HepG2 (cell line): ENCODE measurements at regions not wholly inside any gene's neighbourhood (a gene's known extent, or its start where the extent isn't known, plus 50 kb on each side); places are given as distances from the start of the nearest gene placed in this dataset.

ENCODE experiments used
- ATAC-seq: fragments of 200-7000 bp; cut with Tn5 transposase; 3 replicates; pipeline ENCODE4 v1.9.1; 2020; ENCODE audit warnings: mild to moderate bottlenecking, moderate library complexity
- BruUV-seq: library from RNA; stranded (reverse); fragments of 400-500 nt; replicated peaks from 2 replicates; lab custom pipeline; 2021; lab: Mats Ljungman, UMichigan
- CTCF ChIA-PET: fragments of 300-600 bp; formaldehyde crosslinking; extraction: SDS; loops from one replicate; lab custom pipeline; 2021; ENCODE audit warnings: low total read pairs, inconsistent platforms, low intra/inter-chr PET ratio; lab: Yijun Ruan, JAX
- POLR2A ChIA-PET: fragments of 350-600 bp; sonication (Branson Sonifier 250); formaldehyde crosslinking; loops from one replicate; lab custom pipeline; 2020; ENCODE audit warnings: antibody characterized with exemption, inconsistent platforms; lab: Yijun Ruan, JAX
- DNase-seq: peaks from one replicate; pipeline ENCODE4 v3.0.0-alpha.2; 2015; ENCODE audit warnings: low spot score
- FAIRE-seq: peaks from 3 replicates; lab custom pipeline; 2011; peaks lifted over from hg19 to GRCh38; lab: Jason Lieb, UNC
- H2AFZ ChIP-seq: one replicate; pipeline ENCODE4 v1.6.1; 2011; ENCODE audit warnings: low read length, inconsistent platforms
- H3K27ac ChIP-seq: fragments of 300-600 bp; 3 replicates; pipeline ENCODE4 v1.8.0; 2011; ENCODE audit warnings: mixed run types, mild to moderate bottlenecking, mixed read lengths, low read length, inconsistent platforms; ENCODE audit not compliant: insufficient read depth; ENCODE audit errors: extremely low read length
- H3K27me3 ChIP-seq, 2 experiments: fragments of 200-600 bp in 1 of 2; 2 replicates in 1 of 2; 3 replicates in 1 of 2; pipeline versions ENCODE4 v1.6.0 to v1.8.0; 2011; ENCODE audit warnings: low read length in 2 of 2, mild to moderate bottlenecking in 2 of 2, moderate library complexity in 2 of 2, inconsistent platforms in 1 of 2; ENCODE audit not compliant: insufficient read depth in 2 of 2, control insufficient read depth in 1 of 2
- H3K36me3 ChIP-seq, 2 experiments: fragments of 200-600 bp in 1 of 2; replicated peaks in 1 of 2; 2 replicates in 1 of 2; 3 replicates in 1 of 2; pipeline versions ENCODE4 v1.5.1 to v1.8.0; 2011; ENCODE audit warnings: low read length in 2 of 2, inconsistent platforms in 1 of 2; ENCODE audit not compliant: insufficient read depth in 2 of 2, control insufficient read depth in 1 of 2
- H3K4me1 ChIP-seq: 2 replicates; pipeline ENCODE4 v1.5.1; 2012; ENCODE audit warnings: low read length, inconsistent platforms; ENCODE audit not compliant: insufficient read depth
- H3K4me2 ChIP-seq: 2 replicates; pipeline ENCODE4 v1.6.0; 2011; ENCODE audit warnings: low read depth, low read length, inconsistent platforms
- H3K4me3 ChIP-seq, 3 experiments: fragments of 200-600 bp in 1 of 3; sonication (generic), shearing (Covaris generic) in 1 of 3; replicated peaks in 1 of 3; 2 replicates each; pipeline ENCODE4 v1.5.1; 2011 to 2016; ENCODE audit warnings: low read length in 3 of 3, inconsistent platforms in 2 of 3, low read depth in 2 of 3, mild to moderate bottlenecking in 2 of 3, control low read depth in 1 of 3, mixed read lengths in 1 of 3; ENCODE audit not compliant: insufficient read depth in 1 of 3
- H3K79me2 ChIP-seq: one replicate; pipeline ENCODE4 v1.6.1; 2011; ENCODE audit warnings: low read length, inconsistent platforms; ENCODE audit not compliant: insufficient read depth
- H3K9ac ChIP-seq: 2 replicates; pipeline ENCODE4 v1.6.0; 2011; ENCODE audit warnings: mild to moderate bottlenecking, low read depth, low read length, inconsistent platforms; ENCODE audit not compliant: insufficient read depth
- H3K9me3 ChIP-seq: 2 replicates; pipeline ENCODE4 v1.5.1; 2012; ENCODE audit warnings: mild to moderate bottlenecking, low read length
- H4K20me1 ChIP-seq: 2 replicates; pipeline ENCODE4 v1.6.0; 2011; ENCODE audit warnings: inconsistent platforms, mild to moderate bottlenecking, low read length, moderate library complexity; ENCODE audit not compliant: insufficient read depth
- ATF2 ChIP-seq: sonication (generic); formaldehyde crosslinking; IDR thresholded peaks from 2 replicates; pipeline ENCODE4 v1.4.0; 2020; ENCODE audit warnings: missing genetic modification reagents
- CBX2 ChIP-seq, 2 experiments: fragments of 200-600 bp in 1 of 2; sonication (generic); formaldehyde crosslinking in 1 of 2; IDR thresholded peaks; 2 replicates each; pipeline versions ENCODE4 v1.7.0 to v1.8.1; 2018 to 2022; ENCODE audit warnings: low read depth in 2 of 2, low read length in 1 of 2, mild to moderate bottlenecking in 1 of 2, missing genetic modification reagents in 1 of 2
- PHF8 ChIP-seq: sonication (generic); formaldehyde crosslinking; IDR thresholded peaks from 2 replicates; pipeline ENCODE4 v1.5.0; 2020; ENCODE audit warnings: missing genetic modification reagents
- SKI ChIP-seq: fragments of 450-650 bp; IDR thresholded peaks from one replicate; pipeline ENCODE4 v1.6.1; 2018; ENCODE audit warnings: mild to moderate bottlenecking; ENCODE audit not compliant: partially characterized antibody
- YEATS4 ChIP-seq: sonication (generic); formaldehyde crosslinking; IDR thresholded peaks from 2 replicates; pipeline ENCODE4 v1.4.0; 2020; ENCODE audit warnings: missing genetic modification reagents, borderline replicate concordance
- ZNF205 ChIP-seq: IDR thresholded peaks from 2 replicates; pipeline ENCODE4 v1.6.1; 2018; ENCODE audit warnings: missing biosample characterization, missing genetic modification reagents
- ZNF276 ChIP-seq: sonication (generic); formaldehyde crosslinking; IDR thresholded peaks from 2 replicates; pipeline ENCODE4 v1.4.0; 2020; ENCODE audit warnings: mild to moderate bottlenecking, low read depth, missing genetic modification reagents
- WGBS: methylation state at CpG from one replicate; pipeline ENCODE4 v1.1.6; 2017; ENCODE audit warnings: low lambda C conversion rate; 5-methylcytosine and 5-hydroxymethylcytosine counted together
- in situ Hi-C: cut with HindIII; loops from 2 replicates; pipeline ENCODE4 v1.10.0; 2017; ENCODE audit warnings: low pct_unique_long_range_greater_than_20kb; ENCODE audit not compliant: extremely low pct_ligation_motif_present
- intact Hi-C: fragments of 100-400 bp; cut with micrococcal nuclease; formaldehyde crosslinking; loops from one replicate; pipeline ENCODE4 v1.10.0; 2022; ENCODE audit not compliant: unreplicated experiment

GRCh38 chr2:15733867-15734673, 142.4 kb downstream of the DDX1 start (continued):
- no peak for TF ChIP-seq ATF2 (CRISPR knock-in tag)
- TF ChIP-seq SKI: no peak

GRCh38 chr2:15734674-15735483, 143.2 kb downstream of the DDX1 start:
- no TSS peak for BruUV-seq

More at GRCh38 chr2:15734674-15735483, 143.2 kb downstream of the DDX1 start:
- no peak for TF ChIP-seq PHF8 (CRISPR knock-in tag)
- TF ChIP-seq CBX2 (IDR thresholded peaks at IDR 0.05; ENCODE audit: low read depth, low read length): no peak
- TF ChIP-seq CBX2 (CRISPR knock-in tag; IDR thresholded peaks at IDR 0.05; ENCODE audit: low read depth): no peak
- TF ChIP-seq YEATS4: no peak
- TF ChIP-seq ZNF205 (CRISPR knock-in tag): no peak
- TF ChIP-seq ZNF276 (CRISPR knock-in tag): no peak
- WGBS: 69% methylated on average over 5 of the region's 5 CpGs
- in situ Hi-C loops (loop anchor here (25.0 kb wide), 1 partner anchor 98 kb away; no protein-coding TSS in a partner anchor), intact Hi-C loops (no loop called here)
- Histone ChIP-seq H3K4me3 (no peak overlapping the region), H3K9me3 (no peaks in the 10 kb centered on the region), H4K20me1 (0 out of 2 replicates have a peak, but pooled peaks cover 3% of the 10 kb centered on the region), H3K4me2 (no peak overlapping the region), H3K36me3 (no peaks in the 10 kb centered on the region), H3K27me3 (peaks cover 3 to 52% of the 10 kb centered on the region in 2 experiments; a peak in 4 of 5 replicates), H3K79me2 (no peaks in the 10 kb centered on the region), H3K4me1 (peaks cover 36% of the 10 kb centered on the region), H3K27ac (no peak overlapping the region), H3K9ac (no peak overlapping the region), H2AFZ (no peak overlapping the region)
- peak; percentile 18; the same call in 2 of the 3 replicates for ATAC-seq
- no peak for DNase-seq
- FAIRE-seq: no peak
- ChIA-PET CTCF (no interaction called here), POLR2A (no interaction called here)
